RWPE2 (cell line): ENCODE measurements at regions not wholly inside any gene's neighbourhood (a gene's known extent, or its start where the extent isn't known, plus 50 kb on each side); places are given as distances from the start of the nearest gene placed in this dataset.

Experiments used
- ATAC-seq: fragments of 200-7000 bp; cut with Tn5 transposase; 3 replicates; pipeline ENCODE4 v1.9.1; 2021; ENCODE audit warnings: low read depth
- DNase-seq: peaks from one replicate; pipeline ENCODE4 v3.0.0-alpha.2; 2020; ENCODE audit warnings: low spot score
- H3K27ac ChIP-seq: fragments of 450-650 bp; 2 replicates; pipeline ENCODE4 v1.5.1; 2017; ENCODE audit warnings: mild to moderate bottlenecking; ENCODE audit not compliant: poor library complexity, severe bottlenecking
- H3K27me3 ChIP-seq: fragments of 250-450 bp; sonication (Bioruptor Pico); 2 replicates; pipeline ENCODE4 v1.5.1; 2021; ENCODE audit warnings: mild to moderate bottlenecking, moderate library complexity; ENCODE audit not compliant: insufficient read depth, poor library complexity, severe bottlenecking
- H3K36me3 ChIP-seq: fragments of 250-450 bp; sonication (Bioruptor Pico); 2 replicates; pipeline ENCODE4 v1.5.1; 2020; ENCODE audit warnings: low read depth, mild to moderate bottlenecking, moderate library complexity
- H3K4me1 ChIP-seq: fragments of 250-450 bp; sonication (Bioruptor Pico); 2 replicates; pipeline ENCODE4 v1.5.1; 2021; ENCODE audit warnings: mild to moderate bottlenecking, moderate library complexity; ENCODE audit not compliant: insufficient read depth, poor library complexity, severe bottlenecking
- H3K4me3 ChIP-seq: fragments of 250-450 bp; sonication (Bioruptor Pico); 2 replicates; pipeline ENCODE4 v1.5.1; 2021; ENCODE audit warnings: mild to moderate bottlenecking, moderate library complexity; ENCODE audit not compliant: severe bottlenecking
- H3K9me3 ChIP-seq: fragments of 250-450 bp; sonication (Bioruptor Pico); 2 replicates; pipeline ENCODE4 v1.5.1; 2021; ENCODE audit warnings: mild to moderate bottlenecking, moderate library complexity; ENCODE audit not compliant: severe bottlenecking
- TF ChIP-seq, protein P1 (sequence below): fragments of 450-650 bp; IDR thresholded peaks from one replicate; pipeline ENCODE4 v1.5.1; 2017; ENCODE audit warnings: mild to moderate bottlenecking, moderate library complexity; ENCODE audit not compliant: poor library complexity, severe bottlenecking

DNA sequence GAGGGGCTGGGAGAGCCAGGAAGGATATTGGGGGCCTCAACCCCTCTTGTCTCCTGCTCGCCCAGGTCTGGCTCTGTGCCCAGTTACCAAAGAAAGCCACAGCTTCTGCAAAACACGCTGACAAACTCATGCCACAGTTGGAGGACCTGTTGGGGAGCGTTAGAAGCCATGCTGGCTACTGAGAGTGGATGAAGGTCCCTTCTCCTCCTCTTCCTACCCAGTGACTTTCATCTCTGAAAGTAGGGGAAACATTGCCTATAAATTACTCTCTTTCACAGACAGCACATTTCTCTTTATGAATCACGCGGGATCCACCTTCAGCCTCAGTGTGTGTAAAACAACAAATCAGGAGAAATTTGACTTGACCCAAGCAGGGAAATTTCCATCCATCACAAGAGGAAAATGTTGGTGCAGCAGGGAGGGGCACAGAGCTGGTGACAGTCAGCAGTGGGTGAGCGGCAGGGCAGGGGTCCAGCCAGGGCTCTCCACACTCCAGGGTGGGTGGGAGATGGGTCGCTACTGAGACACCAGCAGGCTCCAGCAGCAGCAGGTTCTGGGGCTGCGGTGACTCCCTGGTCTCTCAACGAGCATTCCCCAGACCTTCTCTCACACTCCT lies 181.9 kb downstream of the FGF18 start:
- Histone ChIP-seq H3K27ac (no peak overlapping the region), H3K4me1 (peaks cover under 1% of the 10 kb centered on the region), H3K36me3 (no peaks in the 10 kb centered on the region), H3K9me3 (no peaks in the 10 kb centered on the region), H3K27me3 (no peaks in the 10 kb centered on the region), H3K4me3 (no peak overlapping the region)
- DNase-seq = no peak
- ATAC-seq = no peak
- TF ChIP-seq, protein P1, sequence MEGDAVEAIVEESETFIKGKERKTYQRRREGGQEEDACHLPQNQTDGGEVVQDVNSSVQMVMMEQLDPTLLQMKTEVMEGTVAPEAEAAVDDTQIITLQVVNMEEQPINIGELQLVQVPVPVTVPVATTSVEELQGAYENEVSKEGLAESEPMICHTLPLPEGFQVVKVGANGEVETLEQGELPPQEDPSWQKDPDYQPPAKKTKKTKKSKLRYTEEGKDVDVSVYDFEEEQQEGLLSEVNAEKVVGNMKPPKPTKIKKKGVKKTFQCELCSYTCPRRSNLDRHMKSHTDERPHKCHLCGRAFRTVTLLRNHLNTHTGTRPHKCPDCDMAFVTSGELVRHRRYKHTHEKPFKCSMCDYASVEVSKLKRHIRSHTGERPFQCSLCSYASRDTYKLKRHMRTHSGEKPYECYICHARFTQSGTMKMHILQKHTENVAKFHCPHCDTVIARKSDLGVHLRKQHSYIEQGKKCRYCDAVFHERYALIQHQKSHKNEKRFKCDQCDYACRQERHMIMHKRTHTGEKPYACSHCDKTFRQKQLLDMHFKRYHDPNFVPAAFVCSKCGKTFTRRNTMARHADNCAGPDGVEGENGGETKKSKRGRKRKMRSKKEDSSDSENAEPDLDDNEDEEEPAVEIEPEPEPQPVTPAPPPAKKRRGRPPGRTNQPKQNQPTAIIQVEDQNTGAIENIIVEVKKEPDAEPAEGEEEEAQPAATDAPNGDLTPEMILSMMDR = no peak

DNA sequence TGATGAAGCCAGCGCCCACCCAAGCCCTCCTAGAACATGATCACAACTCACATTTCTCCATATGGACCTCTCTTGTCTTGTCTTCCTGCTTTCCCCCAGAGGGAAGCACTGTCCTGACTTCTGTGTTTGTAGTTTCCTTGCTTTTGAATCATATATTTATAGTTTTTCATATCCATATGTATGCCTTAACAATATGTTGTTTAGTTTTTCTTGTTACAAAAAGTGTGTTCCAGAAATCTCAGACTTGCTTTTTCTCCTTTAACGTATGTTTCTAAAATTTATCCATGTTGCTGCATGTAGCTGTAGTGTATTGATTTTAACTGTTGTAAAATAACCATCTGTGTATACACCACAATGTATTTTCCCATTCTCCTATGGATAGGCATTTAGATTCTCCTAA lies 182.0 kb upstream of the SMIM23 start:
- H3K27me3 ChIP-seq = peaks cover 6% of the 10 kb centered on the region
- ATAC-seq (no peak), DNase-seq (no peak)
- no peaks in the 10 kb centered on the region for H3K36me3 ChIP-seq
- H3K4me3 ChIP-seq = no peak overlapping the region
- no peaks in the 10 kb centered on the region for H3K4me1 ChIP-seq
- H3K27ac ChIP-seq = no peak overlapping the region
- TF ChIP-seq, protein P1 = no peak
- peaks cover 6% of the 10 kb centered on the region for H3K9me3 ChIP-seq

DNA sequence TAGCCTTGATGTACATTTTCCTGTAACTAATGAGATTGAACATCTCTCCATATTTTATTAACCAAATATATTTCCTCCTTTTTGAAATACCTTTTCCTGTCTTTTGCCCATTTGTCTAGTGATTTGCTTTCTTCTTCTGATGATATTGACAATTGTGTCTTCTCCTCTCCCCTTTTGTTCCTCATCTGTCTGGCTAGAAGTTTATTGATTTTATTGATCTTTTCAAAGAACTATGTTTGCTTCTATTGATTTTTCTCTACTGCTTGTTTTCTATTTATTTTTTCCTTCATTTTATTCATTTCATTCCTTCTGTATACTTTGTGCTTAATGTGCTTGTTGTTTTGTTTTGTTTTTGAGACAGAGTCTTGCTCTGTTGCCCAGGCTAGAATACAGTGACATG lies 181.4 kb upstream of the SMIM23 start:
- peaks cover 6% of the 10 kb centered on the region for H3K27me3 ChIP-seq
- ATAC-seq (no peak), DNase-seq (no peak)
- no peak overlapping the region for H3K4me3 ChIP-seq
- peaks cover 6% of the 10 kb centered on the region for H3K9me3 ChIP-seq
- no peaks in the 10 kb centered on the region for H3K36me3 ChIP-seq
- H3K27ac ChIP-seq = no peak overlapping the region
- H3K4me1 ChIP-seq = no peaks in the 10 kb centered on the region
- TF ChIP-seq, protein P1 = no peak

DNA sequence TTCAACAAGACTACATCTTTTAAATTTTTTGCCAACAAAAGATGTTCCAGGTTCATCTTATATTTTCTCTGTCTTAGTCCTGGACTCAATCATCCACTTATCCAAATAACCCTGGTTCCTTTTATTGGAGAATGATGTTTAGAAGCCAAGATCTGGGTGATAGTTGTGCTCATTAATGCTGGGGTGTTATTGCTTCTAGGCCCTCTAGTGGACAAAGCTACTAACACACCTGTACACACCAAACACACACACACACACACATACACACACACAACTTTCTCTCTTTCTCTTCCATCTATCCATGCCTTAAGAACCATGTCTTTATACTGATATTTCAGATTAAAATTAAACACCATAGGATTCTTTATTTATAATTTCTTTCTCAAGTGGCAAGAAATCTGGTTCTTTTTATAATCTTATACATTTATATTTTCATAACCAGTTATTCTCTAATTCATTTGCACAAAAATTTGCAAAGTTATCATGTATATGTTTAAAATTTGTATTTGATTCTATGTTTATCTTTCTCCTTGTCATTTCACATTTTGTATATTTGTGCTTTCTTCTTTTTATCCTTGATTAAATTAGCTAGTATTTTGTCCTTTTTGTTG lies 179.1 kb upstream of the SMIM23 start:
- Histone ChIP-seq H3K4me1 (no peaks in the 10 kb centered on the region), H3K36me3 (no peaks in the 10 kb centered on the region), H3K27me3 (peaks cover 6% of the 10 kb centered on the region), H3K9me3 (peaks cover 6% of the 10 kb centered on the region), H3K27ac (no peak overlapping the region), H3K4me3 (no peak overlapping the region)
- DNase-seq (no peak), ATAC-seq (no peak)
- TF ChIP-seq, protein P1 = peak; percentile 65

DNA sequence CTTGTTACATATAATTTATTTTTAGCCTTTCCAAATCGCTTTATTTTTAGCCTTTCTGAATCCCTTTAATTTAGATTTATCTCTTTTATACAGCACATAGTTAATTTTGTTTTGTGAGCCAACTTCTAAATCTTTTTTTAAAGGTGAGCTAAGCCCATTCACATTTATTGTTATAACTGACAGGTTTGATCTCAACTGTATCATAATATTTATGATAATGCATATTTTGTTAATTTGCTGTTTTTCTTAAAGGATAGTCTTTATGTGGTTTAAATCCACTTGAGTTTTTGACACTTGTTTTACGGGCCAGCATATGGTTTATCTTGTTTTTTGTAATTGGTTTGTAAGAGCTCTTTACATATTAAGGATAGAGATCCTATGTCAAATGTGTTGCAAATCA lies 177.8 kb upstream of the SMIM23 start:
- ATAC-seq (no peak), DNase-seq (no peak)
- Histone ChIP-seq H3K9me3 (peaks cover 6% of the 10 kb centered on the region), H3K27ac (no peak overlapping the region), H3K4me1 (no peaks in the 10 kb centered on the region), H3K27me3 (peaks cover 6% of the 10 kb centered on the region), H3K36me3 (no peaks in the 10 kb centered on the region), H3K4me3 (no peak overlapping the region)
- TF ChIP-seq, protein P1 = no peak
